ENCODE measurements at regions not wholly inside any gene's neighbourhood (a gene's known extent, or its start where the extent isn't known, plus 50 kb on each side); places are given as distances from the start of the nearest gene placed in this dataset.

GRCh38 chr18:47530695-47531094 is 279.2 kb upstream of the SKOR2 start:
- no peak for DNase-seq

DNA sequence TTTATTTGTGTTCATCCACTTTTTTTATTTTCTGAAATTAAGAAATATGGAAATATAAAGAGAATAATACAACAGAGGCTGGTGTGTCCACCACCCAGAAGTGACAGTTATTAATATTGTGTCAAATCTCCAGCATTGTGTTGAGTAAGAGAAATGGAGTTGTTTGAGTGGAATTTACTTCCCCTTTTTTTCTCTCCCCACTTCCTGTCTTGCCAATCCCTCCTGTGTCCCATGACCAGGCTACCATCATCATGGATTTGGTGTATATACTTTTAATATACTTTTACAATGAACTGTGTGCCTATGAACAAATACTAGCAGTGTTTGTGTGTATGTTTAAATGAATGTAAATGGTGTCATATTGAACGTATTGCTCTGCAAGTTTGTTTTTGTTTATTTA is 276.9 kb upstream of the SKOR2 start:
- no peak for DNase-seq

DNA sequence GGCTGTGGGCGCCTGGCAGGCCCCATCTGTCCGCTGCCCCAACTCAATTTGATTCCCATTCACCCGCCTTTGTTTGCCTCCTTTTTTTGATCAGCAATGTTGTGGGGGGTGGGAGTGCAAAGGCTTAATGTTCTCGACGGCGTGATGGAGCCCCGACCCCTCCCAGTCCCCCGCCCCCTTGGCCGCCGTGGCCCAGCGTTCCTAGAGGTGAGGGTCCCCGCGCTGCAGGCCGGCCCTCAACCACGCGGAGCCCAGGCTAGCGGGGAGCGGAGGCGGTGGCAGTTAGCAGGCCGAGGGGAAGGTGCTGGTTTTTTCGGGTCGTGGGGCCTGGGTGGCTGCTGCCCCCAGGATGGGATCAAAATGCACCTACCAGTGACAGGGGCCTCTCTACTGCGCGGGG is 274.7 kb upstream of the SKOR2 start:
- no peak for DNase-seq

DNA sequence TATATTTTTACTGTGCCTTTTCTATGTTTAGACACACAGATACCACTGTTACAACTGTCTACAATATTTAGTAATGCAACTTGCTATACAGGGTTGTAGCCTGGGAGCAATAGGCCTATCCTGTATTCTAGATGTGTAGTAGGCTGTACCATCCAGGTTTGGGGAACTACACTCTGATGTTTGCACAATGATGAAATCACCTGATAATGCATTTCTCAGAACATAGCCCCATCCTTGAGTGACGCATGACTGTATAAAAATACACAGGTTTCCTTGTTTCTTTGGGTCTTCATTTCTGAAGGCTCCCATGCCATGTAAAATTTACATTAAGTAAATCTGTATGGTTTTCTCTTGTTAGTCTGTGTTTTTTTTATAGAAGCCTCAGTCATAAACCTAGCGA is 270.9 kb upstream of the SKOR2 start:
- no peak for DNase-seq

DNA sequence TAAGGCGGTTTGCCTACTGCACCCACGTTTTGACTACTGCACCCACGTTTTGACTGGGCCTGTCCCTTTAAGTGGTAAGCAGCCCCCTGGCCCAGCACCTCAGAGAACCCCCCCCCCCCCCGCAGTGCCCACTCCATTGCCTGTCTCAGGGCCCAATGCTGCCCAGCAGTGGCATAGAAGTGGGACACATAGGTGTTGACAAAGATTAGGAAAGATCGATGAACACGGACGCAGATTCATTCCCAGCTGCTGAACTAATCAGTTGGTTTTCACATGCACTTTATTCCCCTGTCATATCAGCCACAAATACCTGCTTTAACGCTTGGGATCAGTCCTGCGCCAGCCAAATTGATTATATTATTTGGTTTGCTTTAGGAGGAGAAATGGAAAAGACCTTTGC is 268.8 kb upstream of the SKOR2 start:
- no peak for DNase-seq

DNA sequence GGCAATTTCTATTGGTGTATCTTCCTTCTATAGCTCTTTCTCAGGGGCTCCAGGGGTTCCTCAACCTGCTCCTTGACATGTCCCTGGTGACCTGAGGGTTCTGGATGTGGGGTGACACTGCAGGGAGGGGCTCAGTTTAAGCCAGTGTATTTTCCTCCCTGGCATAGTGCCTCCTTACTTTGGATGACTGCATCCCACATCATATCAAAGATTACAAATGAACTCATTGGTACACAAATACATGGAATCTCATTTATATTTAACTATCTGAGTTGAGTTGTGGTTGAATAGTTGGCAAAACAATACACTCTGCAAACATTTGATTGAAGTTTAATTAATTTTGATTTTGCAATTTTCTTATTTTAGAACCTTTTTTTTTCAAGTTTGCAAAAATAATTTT is 268.2 kb upstream of the SKOR2 start:
- no peak for DNase-seq

- DNase-seq: no peak
These were observed 267.8 kb upstream of the SKOR2 start for GRCh38 chr18:47519277-47519676.

DNA sequence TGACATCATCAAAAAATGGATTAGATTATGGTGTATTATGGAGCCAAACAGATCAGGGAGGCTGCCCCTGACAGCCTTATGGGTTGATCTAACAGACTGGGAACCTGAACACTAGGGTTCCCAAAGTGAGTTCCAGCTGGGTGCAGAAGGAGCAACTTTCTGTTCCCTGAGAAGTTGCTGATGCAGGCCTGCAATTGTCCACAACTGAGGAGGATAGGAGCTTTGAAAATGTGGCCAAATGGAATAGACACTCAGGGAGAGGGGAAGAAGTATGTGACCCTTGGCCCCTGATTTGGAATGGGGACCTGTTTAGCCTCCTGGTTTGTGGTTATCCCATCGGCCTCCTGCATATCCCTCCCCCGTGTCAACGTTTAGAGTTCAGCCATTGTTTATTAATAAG is 262.2 kb upstream of the SKOR2 start:
- DNase-seq: no peak

GRCh38 chr18:47512726-47513435 is 261.4 kb upstream of the SKOR2 start:
- no peak for DNase-seq

- no peak for DNase-seq
These were observed 260.6 kb upstream of the SKOR2 start for GRCh38 chr18:47512056-47512455.

- no peak for DNase-seq
These were observed 259.4 kb upstream of the SKOR2 start for GRCh38 chr18:47510831-47511230.

DNA sequence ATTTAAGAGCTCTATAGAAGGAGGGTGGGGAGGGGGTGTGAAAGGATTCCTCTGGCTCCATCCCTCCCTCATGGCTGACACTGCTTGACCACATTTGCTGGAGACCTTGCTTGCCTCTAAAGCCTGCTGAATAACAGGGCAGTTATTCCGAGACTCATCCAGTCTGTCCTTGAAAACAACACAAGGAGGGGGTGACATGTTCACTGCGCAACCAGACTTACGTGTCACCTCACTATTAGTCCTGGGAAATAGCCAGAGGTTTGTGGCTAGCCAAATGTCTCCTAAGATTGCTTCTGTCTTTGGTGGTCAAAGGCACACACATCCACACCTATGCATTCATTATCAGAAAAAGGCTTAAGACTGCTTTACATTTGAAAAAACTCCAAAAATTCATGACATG is 256.2 kb upstream of the SKOR2 start:
- no peak for DNase-seq

DNA sequence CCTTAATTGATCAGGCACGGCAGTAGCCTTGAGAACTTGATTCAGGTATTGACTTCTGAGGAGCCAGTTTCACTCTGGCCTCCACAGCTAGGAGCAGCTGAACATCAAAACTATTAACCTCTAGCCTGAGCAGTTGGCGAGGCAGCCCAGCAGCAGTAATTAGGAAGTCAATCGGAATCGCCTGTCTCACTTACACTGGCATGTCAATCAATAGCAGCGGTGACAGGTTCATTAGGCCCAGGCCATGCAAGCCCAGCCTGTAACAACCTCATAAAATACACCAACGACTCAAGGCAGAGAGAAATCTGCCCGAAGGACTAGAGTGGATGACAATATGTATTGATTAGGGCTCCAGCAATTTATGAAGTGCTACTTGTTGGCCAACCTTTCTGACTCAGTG is 255.4 kb upstream of the SKOR2 start:
- no peak for DNase-seq

GRCh38 chr18:47501946-47502345 is 250.5 kb upstream of the SKOR2 start:
- DNase-seq: no peak

- no peak for DNase-seq
These were observed 249.5 kb upstream of the SKOR2 start for GRCh38 chr18:47500930-47501329.

- DNase-seq: no peak
These were observed 241.2 kb upstream of the SKOR2 start for GRCh38 chr18:47492691-47493090.

- no peak for DNase-seq
These were observed 239.4 kb upstream of the SKOR2 start for GRCh38 chr18:47490882-47491281.

DNA sequence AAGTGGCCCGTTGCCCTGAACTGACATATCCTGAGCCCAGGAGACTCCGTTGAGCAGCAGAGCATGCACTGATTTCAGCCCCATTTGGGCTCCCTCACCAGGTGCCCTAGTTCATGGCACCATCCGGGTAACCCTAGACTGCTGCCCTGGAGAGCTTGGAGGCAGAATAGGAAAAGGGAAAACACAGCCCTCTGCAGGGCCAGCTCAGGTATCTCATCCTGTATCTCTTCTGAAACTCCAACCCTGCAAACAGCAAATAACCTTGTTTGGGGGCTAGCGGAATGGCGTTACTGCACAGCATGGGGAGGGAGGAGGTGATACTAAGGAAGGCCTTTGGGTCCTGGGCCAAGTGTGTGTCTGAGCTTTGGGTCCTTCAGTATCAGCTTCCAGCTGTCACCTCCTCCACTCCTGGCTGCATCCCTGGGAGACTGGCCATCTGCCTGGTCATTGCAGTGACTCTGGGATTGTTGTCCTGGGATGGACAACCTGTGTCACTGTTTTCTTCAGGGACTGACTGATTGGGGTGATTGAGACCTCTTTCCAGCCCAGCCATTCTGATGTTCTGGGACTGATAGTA is 233.8 kb upstream of the SKOR2 start:
- DNase-seq: no peak

GRCh38 chr18:47484068-47484467 is 232.6 kb upstream of the SKOR2 start:
- no peak for DNase-seq

GRCh38 chr18:47480166-47480565 is 228.7 kb upstream of the SKOR2 start:
- no peak for DNase-seq

DNA sequence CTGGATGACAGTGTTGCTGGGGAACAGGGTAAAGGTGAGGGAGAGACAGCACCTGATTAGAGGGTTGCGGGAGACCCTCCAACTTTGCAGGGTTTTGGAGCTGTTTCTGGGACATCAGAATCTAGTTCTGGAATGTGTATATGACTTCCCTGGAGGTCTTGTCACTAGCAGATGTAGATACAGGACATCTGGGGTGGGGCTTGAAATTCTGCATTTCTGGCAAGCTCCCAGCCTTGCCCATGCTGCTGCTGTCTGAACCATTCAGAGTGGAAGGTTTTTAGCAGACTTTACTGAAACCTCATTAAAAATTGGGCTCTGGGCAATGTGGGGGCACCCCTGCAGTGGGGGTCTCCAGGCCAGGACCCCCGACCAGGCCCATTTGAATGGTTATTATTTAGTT is 220.3 kb upstream of the SKOR2 start:
- no peak for DNase-seq

DNA sequence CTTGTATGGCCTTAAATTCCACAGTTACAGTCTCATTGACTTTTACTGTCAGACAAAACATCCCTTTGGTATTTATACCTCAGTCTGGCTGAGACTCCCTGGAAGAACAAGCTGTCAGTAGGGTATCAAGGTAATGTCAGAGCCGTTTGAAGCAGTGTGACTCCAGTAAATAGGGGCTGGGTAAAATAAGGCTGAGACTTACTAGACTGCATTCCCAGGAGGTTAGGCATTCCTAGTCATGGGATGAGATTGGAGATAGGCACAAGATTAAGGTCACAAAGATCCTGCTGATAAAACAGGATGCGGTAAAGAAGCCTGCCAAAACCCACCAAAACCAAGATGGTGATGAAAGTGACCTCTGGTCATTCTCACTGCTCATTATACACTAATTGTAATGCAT is 219.5 kb upstream of the SKOR2 start:
- DNase-seq: no peak

DNA sequence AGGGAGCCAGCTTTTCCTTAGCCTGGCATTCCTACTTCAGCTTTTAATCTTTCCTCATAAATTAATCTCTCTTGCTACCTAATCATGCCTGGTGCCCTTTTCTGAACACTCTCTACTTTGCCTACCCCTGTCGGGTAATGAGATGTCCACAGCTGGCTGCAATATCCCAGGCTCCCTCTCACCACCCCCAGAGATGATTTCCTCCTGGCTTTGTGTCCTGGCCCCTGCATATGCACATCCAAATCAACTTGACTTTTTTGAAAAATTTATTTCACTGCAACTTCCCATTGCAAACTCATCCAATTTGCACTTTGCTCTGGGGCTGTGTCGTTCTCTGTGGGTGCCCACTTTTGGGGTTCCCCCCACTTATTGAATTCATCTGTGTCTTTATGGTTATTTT is 218.1 kb upstream of the SKOR2 start:
- DNase-seq: no peak

DNA sequence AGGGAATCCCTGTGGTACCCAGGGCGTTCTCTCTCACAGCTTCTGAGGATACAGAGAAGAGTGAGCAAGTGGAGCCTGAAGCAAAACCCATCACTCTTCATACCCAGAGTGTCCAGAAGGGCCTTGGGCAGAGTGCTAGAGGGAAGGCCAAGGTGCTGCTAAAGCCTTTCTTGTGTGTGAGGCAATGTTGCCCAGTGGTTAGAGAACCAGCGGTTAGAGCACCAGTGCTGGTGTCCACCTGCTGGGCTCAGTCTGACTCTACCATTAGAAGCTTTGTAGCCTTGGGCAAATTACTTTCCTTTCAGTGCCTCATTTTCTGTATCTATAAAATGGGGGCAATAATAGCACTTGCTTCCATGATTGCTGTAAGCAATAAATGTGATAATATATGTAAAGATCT is 210.5 kb upstream of the SKOR2 start:
- DNase-seq: no peak

- no peak for DNase-seq
These were observed 210.0 kb upstream of the SKOR2 start for GRCh38 chr18:47461406-47461948.
